NB4 (cell line): ENCODE measurements at regions not wholly inside any gene's neighbourhood (a gene's known extent, or its start where the extent isn't known, plus 50 kb on each side); places are given as distances from the start of the nearest gene placed in this dataset.

Source experiments
- CTCF ChIP-seq: IDR thresholded peaks from one replicate; pipeline ENCODE4 v1.5.1; 2012; ENCODE audit warnings: low read depth, low read length
- MAX ChIP-seq: IDR thresholded peaks from 2 replicates; pipeline ENCODE4 v1.6.1; 2011; ENCODE audit warnings: low read depth, low read length
- MYC ChIP-seq: IDR thresholded peaks from 2 replicates; pipeline ENCODE4 v1.6.1; 2011; ENCODE audit warnings: low read depth, low read length
- POLR2A ChIP-seq: IDR thresholded peaks from 2 replicates; pipeline ENCODE4 v1.6.1; 2011; ENCODE audit warnings: mild to moderate bottlenecking; ENCODE audit not compliant: insufficient read length; ENCODE audit errors: extremely low read depth

- TF ChIP-seq POLR2A, result no peak
- TF ChIP-seq CTCF, result no peak
- no peak for TF ChIP-seq MYC
- no peak for TF ChIP-seq MAX
Observed at GRCh38 chr3:124178531-124178930, 186.6 kb upstream of the ROPN1 start.
